HEK293 (cell line): ENCODE measurements at regions not wholly inside any gene's neighbourhood (a gene's known extent, or its start where the extent isn't known, plus 50 kb on each side); places are given as distances from the start of the nearest gene placed in this dataset.

Experiments used
- CTCF ChIA-PET: fragments of 350-600 bp; formaldehyde crosslinking; extraction: SDS; loops from one replicate; lab custom pipeline; 2021; ENCODE audit warnings: antibody characterized with exemption; lab: Yijun Ruan, JAX
- POLR2A ChIA-PET: fragments of 300-600 bp; formaldehyde crosslinking; extraction: SDS; loops from one replicate; lab custom pipeline; 2020; ENCODE audit warnings: antibody characterized with exemption, inconsistent platforms; lab: Yijun Ruan, JAX
- H3K27ac ChIP-seq: fragments of 200-500 bp; sonication (Bioruptor generic); 2 replicates; pipeline ENCODE4 v1.5.1; 2014; ENCODE audit warnings: low read depth, low read length, control low read depth, inconsistent platforms; ENCODE audit errors: extremely low read depth
- H3K36me3 ChIP-seq, 2 experiments: fragments of 200-500 bp in 1 of 2; sonication (Bioruptor generic) in 1 of 2; 1 replicate in 1 of 2; 2 replicates in 1 of 2; pipeline ENCODE4 v1.5.1; 2014 to 2017; ENCODE audit warnings: inconsistent platforms in 2 of 2, low read length in 2 of 2; ENCODE audit not compliant: control insufficient read depth in 2 of 2, insufficient read depth in 1 of 2
- H3K4me1 ChIP-seq: fragments of 200-500 bp; sonication (Bioruptor generic); 2 replicates; pipeline ENCODE4 v1.5.1; 2014; ENCODE audit warnings: mild to moderate bottlenecking, low read length, inconsistent platforms; ENCODE audit not compliant: control insufficient read depth, insufficient read depth
- H3K4me3 ChIP-seq: 2 replicates; pipeline ENCODE4 v1.5.1; 2011; ENCODE audit warnings: low read depth, mild to moderate bottlenecking, control low read depth, low read length, moderate library complexity
- H3K9me3 ChIP-seq: fragments of 200-500 bp; sonication (Bioruptor generic); 2 replicates; pipeline ENCODE4 v1.5.1; 2014; ENCODE audit warnings: low read depth, low read length, inconsistent platforms; ENCODE audit not compliant: control insufficient read depth, insufficient read depth
- GFI1B ChIP-seq: fragments of 450-650 bp; formaldehyde crosslinking; IDR thresholded peaks from 2 replicates; pipeline ENCODE4 v1.5.1; 2016; ENCODE audit warnings: missing biosample characterization, missing genetic modification characterization
- HOXA7 ChIP-seq: sonication (generic); formaldehyde crosslinking; IDR thresholded peaks from 2 replicates; pipeline ENCODE4 v1.8.1; 2022; ENCODE audit warnings: missing genetic modification reagents, borderline replicate concordance
- KLF7 ChIP-seq: fragments of 450-650 bp; formaldehyde crosslinking; IDR thresholded peaks from 2 replicates; pipeline ENCODE4 v1.5.1; 2016; ENCODE audit warnings: missing biosample characterization, missing genetic modification characterization, borderline replicate concordance
- OVOL3 ChIP-seq: fragments of 450-650 bp; formaldehyde crosslinking; IDR thresholded peaks from 2 replicates; pipeline ENCODE4 v1.5.1; 2016; ENCODE audit warnings: missing biosample characterization, missing genetic modification characterization
- SCRT2 ChIP-seq: fragments of 450-650 bp; formaldehyde crosslinking; IDR thresholded peaks from 2 replicates; pipeline ENCODE4 v1.5.1; 2016; ENCODE audit warnings: missing biosample characterization, missing genetic modification characterization
- ZFHX2 ChIP-seq: fragments of 450-650 bp; formaldehyde crosslinking; conservative IDR thresholded peaks from 2 replicates; pipeline ENCODE4 v1.5.1; 2016; ENCODE audit warnings: missing biosample characterization, missing genetic modification characterization
- ZNF223 ChIP-seq: fragments of 450-650 bp; formaldehyde crosslinking; IDR thresholded peaks from 2 replicates; pipeline ENCODE4 v1.5.1; 2016; ENCODE audit warnings: missing biosample characterization, missing genetic modification characterization
- ZNF391 ChIP-seq: fragments of 450-650 bp; formaldehyde crosslinking; IDR thresholded peaks from 2 replicates; pipeline ENCODE4 v1.5.1; 2016; ENCODE audit warnings: low read depth, missing biosample characterization, missing genetic modification characterization, borderline replicate concordance
- ZNF530 ChIP-seq: fragments of 450-650 bp; formaldehyde crosslinking; IDR thresholded peaks from 2 replicates; pipeline ENCODE4 v1.5.1; 2016; ENCODE audit warnings: low read depth, missing biosample characterization, missing genetic modification characterization
- ZNF548 ChIP-seq: fragments of 450-650 bp; formaldehyde crosslinking; IDR thresholded peaks from 2 replicates; pipeline ENCODE4 v1.5.1; 2016; ENCODE audit warnings: missing biosample characterization, missing genetic modification characterization
- ZNF600 ChIP-seq: fragments of 450-650 bp; formaldehyde crosslinking; IDR thresholded peaks from 2 replicates; pipeline ENCODE4 v1.5.1; 2016; ENCODE audit warnings: missing biosample characterization, missing genetic modification characterization
- ZNF768 ChIP-seq: fragments of 450-650 bp; formaldehyde crosslinking; IDR thresholded peaks from 2 replicates; pipeline ENCODE4 v1.5.1; 2018; ENCODE audit warnings: missing biosample characterization, mild to moderate bottlenecking, missing genetic modification characterization
- ZSCAN23 ChIP-seq: fragments of 450-650 bp; formaldehyde crosslinking; IDR thresholded peaks from 2 replicates; pipeline ENCODE4 v1.5.1; 2016; ENCODE audit warnings: missing biosample characterization, missing genetic modification characterization
- TF ChIP-seq, protein P1 (sequence below): fragments of 450-650 bp; formaldehyde crosslinking; IDR thresholded peaks from 2 replicates; pipeline ENCODE4 v1.5.1; 2016; ENCODE audit warnings: missing biosample characterization, missing genetic modification characterization
- TF ChIP-seq, protein P2 (sequence below): fragments of 450-650 bp; formaldehyde crosslinking; IDR thresholded peaks from 2 replicates; pipeline ENCODE4 v1.5.1; 2016; ENCODE audit warnings: missing biosample characterization, missing genetic modification characterization
- TF ChIP-seq, protein P3 (sequence below): fragments of 450-650 bp; formaldehyde crosslinking; IDR thresholded peaks from 2 replicates; pipeline ENCODE4 v1.5.1; 2016; ENCODE audit warnings: missing biosample characterization, missing genetic modification characterization
- TF ChIP-seq, protein P4 (sequence below): IDR thresholded peaks from 2 replicates; pipeline ENCODE4 v1.6.1; 2011; ENCODE audit warnings: mild to moderate bottlenecking, low read depth, low read length, borderline replicate concordance
- TF ChIP-seq, protein P5 (sequence below): fragments of 450-650 bp; formaldehyde crosslinking; IDR thresholded peaks from 2 replicates; pipeline ENCODE4 v1.5.1; 2017; ENCODE audit warnings: missing biosample characterization, mild to moderate bottlenecking, missing genetic modification characterization, moderate library complexity
- TF ChIP-seq, protein P6 (sequence below): fragments of 450-650 bp; formaldehyde crosslinking; IDR thresholded peaks from 2 replicates; pipeline ENCODE4 v1.5.1; 2016; ENCODE audit warnings: missing biosample characterization, missing genetic modification characterization
- TF ChIP-seq, protein P7 (sequence below): fragments of 450-650 bp; formaldehyde crosslinking; IDR thresholded peaks from 2 replicates; pipeline ENCODE4 v1.5.1; 2016; ENCODE audit warnings: missing biosample characterization, missing genetic modification characterization

DNA sequence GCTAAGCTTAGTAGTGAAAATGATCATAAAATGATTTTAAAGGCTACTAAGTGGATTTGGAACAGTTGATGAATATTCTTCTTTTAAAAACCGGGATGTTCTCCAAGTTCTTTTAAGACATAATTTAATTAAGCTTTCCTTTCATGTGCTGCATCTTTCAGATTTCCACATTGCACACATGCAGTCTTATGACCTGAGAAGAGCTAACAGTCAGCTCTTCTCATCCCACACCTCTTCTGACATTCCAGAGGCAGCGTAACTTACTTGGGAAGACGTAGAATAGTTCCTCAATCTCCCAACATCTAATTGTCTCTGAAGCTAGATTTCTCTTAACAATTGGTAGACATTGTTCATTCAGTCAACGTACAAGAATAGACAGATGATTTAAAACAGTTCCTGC is 181.8 kb downstream of the SP3 start:
- ChIA-PET CTCF (no interaction called here), POLR2A (no interaction called here)
- Histone ChIP-seq H3K4me3 (no peak overlapping the region), H3K36me3 (no peaks in the 10 kb centered on the region), H3K9me3 (no peaks in the 10 kb centered on the region), H3K27ac (no peak overlapping the region), H3K4me1 (no peaks in the 10 kb centered on the region)
- TF ChIP-seq ZNF600 (tag by site-specific recombination) (no peak), HOXA7 (no peak), ZSCAN23 (tag by site-specific recombination) (no peak), ZNF530 (no peak)
- TF ChIP-seq, protein P1, sequence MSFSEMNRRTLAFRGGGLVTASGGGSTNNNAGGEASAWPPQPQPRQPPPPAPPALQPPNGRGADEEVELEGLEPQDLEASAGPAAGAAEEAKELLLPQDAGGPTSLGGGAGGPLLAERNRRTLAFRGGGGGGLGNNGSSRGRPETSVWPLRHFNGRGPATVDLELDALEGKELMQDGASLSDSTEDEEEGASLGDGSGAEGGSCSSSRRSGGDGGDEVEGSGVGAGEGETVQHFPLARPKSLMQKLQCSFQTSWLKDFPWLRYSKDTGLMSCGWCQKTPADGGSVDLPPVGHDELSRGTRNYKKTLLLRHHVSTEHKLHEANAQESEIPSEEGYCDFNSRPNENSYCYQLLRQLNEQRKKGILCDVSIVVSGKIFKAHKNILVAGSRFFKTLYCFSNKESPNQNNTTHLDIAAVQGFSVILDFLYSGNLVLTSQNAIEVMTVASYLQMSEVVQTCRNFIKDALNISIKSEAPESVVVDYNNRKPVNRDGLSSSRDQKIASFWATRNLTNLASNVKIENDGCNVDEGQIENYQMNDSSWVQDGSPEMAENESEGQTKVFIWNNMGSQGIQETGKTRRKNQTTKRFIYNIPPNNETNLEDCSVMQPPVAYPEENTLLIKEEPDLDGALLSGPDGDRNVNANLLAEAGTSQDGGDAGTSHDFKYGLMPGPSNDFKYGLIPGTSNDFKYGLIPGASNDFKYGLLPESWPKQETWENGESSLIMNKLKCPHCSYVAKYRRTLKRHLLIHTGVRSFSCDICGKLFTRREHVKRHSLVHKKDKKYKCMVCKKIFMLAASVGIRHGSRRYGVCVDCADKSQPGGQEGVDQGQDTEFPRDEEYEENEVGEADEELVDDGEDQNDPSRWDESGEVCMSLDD = no peak

DNA sequence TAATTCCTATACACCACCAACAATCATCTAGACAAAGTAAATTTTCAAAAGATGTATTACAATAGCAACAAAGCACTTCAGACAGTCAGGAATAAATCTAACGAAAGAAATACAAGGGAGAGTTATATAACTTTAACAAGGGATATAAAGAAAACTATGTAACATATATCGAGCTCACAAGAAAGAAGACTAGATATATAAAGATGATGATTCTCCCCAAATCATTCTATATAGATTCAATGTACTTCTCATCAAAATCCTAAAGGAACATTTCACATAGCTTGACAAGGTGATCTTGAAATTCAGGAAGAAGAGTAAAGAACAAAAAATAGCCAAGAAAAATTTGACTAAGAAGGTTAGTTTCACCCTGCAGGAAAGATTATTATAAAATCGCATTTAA is 179.4 kb downstream of the SP3 start:
- no peak overlapping the region for H3K27ac ChIP-seq
- no peaks in the 10 kb centered on the region for H3K36me3 ChIP-seq
- no peaks in the 10 kb centered on the region for H3K9me3 ChIP-seq
- CTCF ChIA-PET = no interaction called here
- TF ChIP-seq, protein P2, sequence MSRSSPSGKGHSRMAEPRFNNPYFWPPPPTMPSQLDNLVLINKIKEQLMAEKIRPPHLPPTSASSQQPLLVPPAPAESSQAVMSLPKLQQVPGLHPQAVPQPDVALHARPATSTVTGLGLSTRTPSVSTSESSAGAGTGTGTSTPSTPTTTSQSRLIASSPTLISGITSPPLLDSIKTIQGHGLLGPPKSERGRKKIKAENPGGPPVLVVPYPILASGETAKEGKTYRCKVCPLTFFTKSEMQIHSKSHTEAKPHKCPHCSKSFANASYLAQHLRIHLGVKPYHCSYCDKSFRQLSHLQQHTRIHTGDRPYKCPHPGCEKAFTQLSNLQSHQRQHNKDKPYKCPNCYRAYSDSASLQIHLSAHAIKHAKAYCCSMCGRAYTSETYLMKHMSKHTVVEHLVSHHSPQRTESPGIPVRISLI (tag by site-specific recombination) = no peak
- TF ChIP-seq, all 188 proteins: peak for 0
- Histone ChIP-seq H3K4me3 (no peak overlapping the region), H3K4me1 (no peaks in the 10 kb centered on the region)
- POLR2A ChIA-PET = interaction anchor here (0.5 kb wide), 1 partner anchor 67 kb away, joined by 3 read pairs; no protein-coding TSS in a partner anchor

DNA sequence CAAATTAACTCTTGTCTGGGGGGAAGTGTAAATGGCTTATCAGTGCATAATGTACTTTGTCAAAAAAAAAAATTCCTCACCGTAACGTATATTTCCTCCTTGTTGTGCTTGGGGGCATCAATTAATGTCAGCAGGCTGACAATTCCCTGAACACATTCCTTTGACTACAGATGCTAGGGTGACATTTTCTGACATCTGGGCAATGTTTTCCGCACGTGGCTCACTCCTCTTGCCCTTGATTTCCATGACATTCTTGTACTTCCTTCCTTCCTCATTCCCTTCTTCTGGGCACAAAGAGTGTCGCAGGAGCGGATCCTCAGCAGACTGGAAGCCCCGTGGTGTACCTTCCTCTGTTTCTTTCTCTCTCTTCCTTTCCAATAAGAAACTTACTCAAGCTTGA is 173.7 kb downstream of the SP3 start:
- Histone ChIP-seq H3K27ac (no peak overlapping the region), H3K4me3 (no peak overlapping the region), H3K36me3 (no peaks in the 10 kb centered on the region), H3K9me3 (no peaks in the 10 kb centered on the region), H3K4me1 (peaks cover 3% of the 10 kb centered on the region; the same call in 1 of the 2 replicates)
- POLR2A ChIA-PET = no interaction called here
- CTCF ChIA-PET = no interaction called here
- TF ChIP-seq KLF7 (tag by site-specific recombination) (no peak), ZFHX2 (tag by site-specific recombination) (no peak), ZNF548 (tag by site-specific recombination) (no peak), GFI1B (no peak), ZNF223 (no peak), ZNF768 (tag by site-specific recombination) (no peak), SCRT2 (tag by site-specific recombination) (no peak), ZNF391 (tag by site-specific recombination) (no peak), OVOL3 (no peak)
- TF ChIP-seq, protein P3, sequence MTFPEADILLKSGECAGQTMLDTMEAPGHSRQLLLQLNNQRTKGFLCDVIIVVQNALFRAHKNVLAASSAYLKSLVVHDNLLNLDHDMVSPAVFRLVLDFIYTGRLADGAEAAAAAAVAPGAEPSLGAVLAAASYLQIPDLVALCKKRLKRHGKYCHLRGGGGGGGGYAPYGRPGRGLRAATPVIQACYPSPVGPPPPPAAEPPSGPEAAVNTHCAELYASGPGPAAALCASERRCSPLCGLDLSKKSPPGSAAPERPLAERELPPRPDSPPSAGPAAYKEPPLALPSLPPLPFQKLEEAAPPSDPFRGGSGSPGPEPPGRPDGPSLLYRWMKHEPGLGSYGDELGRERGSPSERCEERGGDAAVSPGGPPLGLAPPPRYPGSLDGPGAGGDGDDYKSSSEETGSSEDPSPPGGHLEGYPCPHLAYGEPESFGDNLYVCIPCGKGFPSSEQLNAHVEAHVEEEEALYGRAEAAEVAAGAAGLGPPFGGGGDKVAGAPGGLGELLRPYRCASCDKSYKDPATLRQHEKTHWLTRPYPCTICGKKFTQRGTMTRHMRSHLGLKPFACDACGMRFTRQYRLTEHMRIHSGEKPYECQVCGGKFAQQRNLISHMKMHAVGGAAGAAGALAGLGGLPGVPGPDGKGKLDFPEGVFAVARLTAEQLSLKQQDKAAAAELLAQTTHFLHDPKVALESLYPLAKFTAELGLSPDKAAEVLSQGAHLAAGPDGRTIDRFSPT (tag by site-specific recombination) = no peak
- TF ChIP-seq, protein P4, sequence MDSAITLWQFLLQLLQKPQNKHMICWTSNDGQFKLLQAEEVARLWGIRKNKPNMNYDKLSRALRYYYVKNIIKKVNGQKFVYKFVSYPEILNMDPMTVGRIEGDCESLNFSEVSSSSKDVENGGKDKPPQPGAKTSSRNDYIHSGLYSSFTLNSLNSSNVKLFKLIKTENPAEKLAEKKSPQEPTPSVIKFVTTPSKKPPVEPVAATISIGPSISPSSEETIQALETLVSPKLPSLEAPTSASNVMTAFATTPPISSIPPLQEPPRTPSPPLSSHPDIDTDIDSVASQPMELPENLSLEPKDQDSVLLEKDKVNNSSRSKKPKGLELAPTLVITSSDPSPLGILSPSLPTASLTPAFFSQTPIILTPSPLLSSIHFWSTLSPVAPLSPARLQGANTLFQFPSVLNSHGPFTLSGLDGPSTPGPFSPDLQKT = no peak
- TF ChIP-seq, protein P5, sequence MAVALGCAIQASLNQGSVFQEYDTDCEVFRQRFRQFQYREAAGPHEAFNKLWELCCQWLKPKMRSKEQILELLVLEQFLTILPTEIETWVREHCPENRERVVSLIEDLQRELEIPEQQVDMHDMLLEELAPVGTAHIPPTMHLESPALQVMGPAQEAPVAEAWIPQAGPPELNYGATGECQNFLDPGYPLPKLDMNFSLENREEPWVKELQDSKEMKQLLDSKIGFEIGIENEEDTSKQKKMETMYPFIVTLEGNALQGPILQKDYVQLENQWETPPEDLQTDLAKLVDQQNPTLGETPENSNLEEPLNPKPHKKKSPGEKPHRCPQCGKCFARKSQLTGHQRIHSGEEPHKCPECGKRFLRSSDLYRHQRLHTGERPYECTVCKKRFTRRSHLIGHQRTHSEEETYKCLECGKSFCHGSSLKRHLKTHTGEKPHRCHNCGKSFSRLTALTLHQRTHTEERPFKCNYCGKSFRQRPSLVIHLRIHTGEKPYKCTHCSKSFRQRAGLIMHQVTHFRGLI (tag by site-specific recombination) = no peak
- TF ChIP-seq, protein P6, sequence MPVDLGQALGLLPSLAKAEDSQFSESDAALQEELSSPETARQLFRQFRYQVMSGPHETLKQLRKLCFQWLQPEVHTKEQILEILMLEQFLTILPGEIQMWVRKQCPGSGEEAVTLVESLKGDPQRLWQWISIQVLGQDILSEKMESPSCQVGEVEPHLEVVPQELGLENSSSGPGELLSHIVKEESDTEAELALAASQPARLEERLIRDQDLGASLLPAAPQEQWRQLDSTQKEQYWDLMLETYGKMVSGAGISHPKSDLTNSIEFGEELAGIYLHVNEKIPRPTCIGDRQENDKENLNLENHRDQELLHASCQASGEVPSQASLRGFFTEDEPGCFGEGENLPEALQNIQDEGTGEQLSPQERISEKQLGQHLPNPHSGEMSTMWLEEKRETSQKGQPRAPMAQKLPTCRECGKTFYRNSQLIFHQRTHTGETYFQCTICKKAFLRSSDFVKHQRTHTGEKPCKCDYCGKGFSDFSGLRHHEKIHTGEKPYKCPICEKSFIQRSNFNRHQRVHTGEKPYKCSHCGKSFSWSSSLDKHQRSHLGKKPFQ (tag by site-specific recombination) = no peak
- TF ChIP-seq, protein P7, sequence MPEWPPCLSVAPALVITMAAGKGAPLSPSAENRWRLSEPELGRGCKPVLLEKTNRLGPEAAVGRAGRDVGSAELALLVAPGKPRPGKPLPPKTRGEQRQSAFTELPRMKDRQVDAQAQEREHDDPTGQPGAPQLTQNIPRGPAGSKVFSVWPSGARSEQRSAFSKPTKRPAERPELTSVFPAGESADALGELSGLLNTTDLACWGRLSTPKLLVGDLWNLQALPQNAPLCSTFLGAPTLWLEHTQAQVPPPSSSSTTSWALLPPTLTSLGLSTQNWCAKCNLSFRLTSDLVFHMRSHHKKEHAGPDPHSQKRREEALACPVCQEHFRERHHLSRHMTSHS (tag by site-specific recombination) = no peak
